ENCODE measurements at regions not wholly inside any gene's neighbourhood (a gene's known extent, or its start where the extent isn't known, plus 50 kb on each side); places are given as distances from the start of the nearest gene placed in this dataset.

DNA sequence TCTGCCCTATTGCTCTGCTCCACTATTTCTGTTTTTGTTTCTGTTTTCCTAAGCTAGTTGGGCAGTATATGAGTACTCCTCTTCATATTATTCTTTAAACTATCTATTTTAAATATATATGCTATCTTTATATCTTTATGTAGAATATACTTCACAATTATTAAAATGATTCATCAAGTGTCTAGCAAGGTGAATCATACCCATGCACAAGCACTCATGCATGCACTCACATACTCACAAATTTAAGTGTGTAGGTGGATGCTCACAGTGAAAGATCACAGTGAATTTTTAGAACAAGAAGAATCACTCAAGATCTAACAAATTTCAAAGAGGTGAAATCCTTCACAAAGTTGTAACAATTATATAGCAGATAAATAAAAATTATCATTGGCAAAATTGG, 435.6 kb upstream of the SLITRK5 start:
- BruUV-seq (replicated peaks), result no TSS peak
- H3K27me3 ChIP-seq (ENCODE audit: control insufficient read depth, insufficient read depth, low read length), result no peaks in the 10 kb centered on the region
- no peaks in the 10 kb centered on the region for H3K9me3 ChIP-seq (ENCODE audit: control insufficient read depth, insufficient read depth, low read depth, low read length)
- CTCF ChIA-PET, result no interaction called here
- in situ Hi-C loops (cut with HindIII; ENCODE audit: low pct_unique_long_range_greater_than_20kb, low sequenced_read_pairs), result no loop called here
- TF ChIP-seq, protein P1, sequence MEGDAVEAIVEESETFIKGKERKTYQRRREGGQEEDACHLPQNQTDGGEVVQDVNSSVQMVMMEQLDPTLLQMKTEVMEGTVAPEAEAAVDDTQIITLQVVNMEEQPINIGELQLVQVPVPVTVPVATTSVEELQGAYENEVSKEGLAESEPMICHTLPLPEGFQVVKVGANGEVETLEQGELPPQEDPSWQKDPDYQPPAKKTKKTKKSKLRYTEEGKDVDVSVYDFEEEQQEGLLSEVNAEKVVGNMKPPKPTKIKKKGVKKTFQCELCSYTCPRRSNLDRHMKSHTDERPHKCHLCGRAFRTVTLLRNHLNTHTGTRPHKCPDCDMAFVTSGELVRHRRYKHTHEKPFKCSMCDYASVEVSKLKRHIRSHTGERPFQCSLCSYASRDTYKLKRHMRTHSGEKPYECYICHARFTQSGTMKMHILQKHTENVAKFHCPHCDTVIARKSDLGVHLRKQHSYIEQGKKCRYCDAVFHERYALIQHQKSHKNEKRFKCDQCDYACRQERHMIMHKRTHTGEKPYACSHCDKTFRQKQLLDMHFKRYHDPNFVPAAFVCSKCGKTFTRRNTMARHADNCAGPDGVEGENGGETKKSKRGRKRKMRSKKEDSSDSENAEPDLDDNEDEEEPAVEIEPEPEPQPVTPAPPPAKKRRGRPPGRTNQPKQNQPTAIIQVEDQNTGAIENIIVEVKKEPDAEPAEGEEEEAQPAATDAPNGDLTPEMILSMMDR (IDR thresholded peaks at IDR 0.05), result no peak
- TF ChIP-seq SIN3A (IDR thresholded peaks at IDR 0.05; ENCODE audit: borderline replicate concordance, insufficient read depth, low read depth, low read length), result no peak
- no peak for TF ChIP-seq REST (IDR thresholded peaks at IDR 0.05; ENCODE audit: insufficient read depth in 1 of 2, low read depth in 2 of 2, low read length in 1 of 2)
- TF ChIP-seq TCF7L2 (IDR thresholded peaks at IDR 0.05; ENCODE audit: low read depth, low read length), result no peak
- no peak for TF ChIP-seq POLR2AphosphoS5 (IDR thresholded peaks at IDR 0.05; ENCODE audit: low read depth, low read length)
- ATAC-seq (no peak), DNase-seq (ENCODE audit: low read depth, low spot score) (no peak)
- intact Hi-C loops (cut with micrococcal nuclease; ENCODE audit: unreplicated experiment), result no loop called here
- no peaks in the 10 kb centered on the region for H3K4me1 ChIP-seq (ENCODE audit: control insufficient read depth, insufficient read depth, low read length)
- H3K27ac ChIP-seq (ENCODE audit: low read length), result no peak overlapping the region
- H3K36me3 ChIP-seq (ENCODE audit: control insufficient read depth, insufficient read depth, low read length), result no peaks in the 10 kb centered on the region
- no peak overlapping the region for H3K4me3 ChIP-seq (ENCODE audit: low read depth in 2 of 2, low read length in 2 of 2)
- POLR2A ChIA-PET, result no interaction called here

GRCh38 chr13:87244256-87244890, 426.8 kb upstream of the SLITRK5 start:
- H3K4me3 ChIP-seq (ENCODE audit: low read depth in 2 of 2, low read length in 2 of 2), result no peak overlapping the region

More at GRCh38 chr13:87244256-87244890, 426.8 kb upstream of the SLITRK5 start:
- Histone ChIP-seq H3K27ac (ENCODE audit: low read length) (no peak overlapping the region), H3K27me3 (ENCODE audit: control insufficient read depth, insufficient read depth, low read length) (no peaks in the 10 kb centered on the region), H3K36me3 (ENCODE audit: control insufficient read depth, insufficient read depth, low read length) (no peaks in the 10 kb centered on the region), H3K4me1 (ENCODE audit: control insufficient read depth, insufficient read depth, low read length) (no peaks in the 10 kb centered on the region), H3K9me3 (ENCODE audit: control insufficient read depth, insufficient read depth, low read depth, low read length) (no peaks in the 10 kb centered on the region)
- TF ChIP-seq POLR2AphosphoS5 (IDR thresholded peaks at IDR 0.05; ENCODE audit: low read depth, low read length) (no peak), REST (IDR thresholded peaks at IDR 0.05; ENCODE audit: insufficient read depth in 1 of 2, low read depth in 2 of 2, low read length in 1 of 2) (no peak), TCF7L2 (IDR thresholded peaks at IDR 0.05; ENCODE audit: low read depth, low read length) (no peak), SIN3A (IDR thresholded peaks at IDR 0.05; ENCODE audit: borderline replicate concordance, insufficient read depth, low read depth, low read length) (no peak)
- TF ChIP-seq, protein P1 (IDR thresholded peaks at IDR 0.05), result no peak
- in situ Hi-C loops (cut with HindIII; ENCODE audit: low pct_unique_long_range_greater_than_20kb, low sequenced_read_pairs) (no loop called here), intact Hi-C loops (cut with micrococcal nuclease; ENCODE audit: unreplicated experiment) (no loop called here)
- ATAC-seq (no peak), DNase-seq (ENCODE audit: low read depth, low spot score) (no peak)
- POLR2A ChIA-PET, result no interaction called here
- BruUV-seq (replicated peaks), result no TSS peak
- CTCF ChIA-PET, result no interaction called here
